ENCODE measurements at regions not wholly inside any gene's neighbourhood (a gene's known extent, or its start where the extent isn't known, plus 50 kb on each side); places are given as distances from the start of the nearest gene placed in this dataset.

- H3K4me1 ChIP-seq (replicated peaks in 1 of 2; ENCODE audit: control insufficient read depth in 2 of 2, insufficient read depth in 2 of 2, low read length in 2 of 2): no peaks in the 10 kb centered on the region; a peak in 1 of 5 replicates
- intact Hi-C loops (cut with micrococcal nuclease) (no loop called here), in situ Hi-C loops (cut with MboI) (no loop called here)
- H3K4me2 ChIP-seq (ENCODE audit: insufficient read depth, low read length): no peak overlapping the region
- no peak overlapping the region for H3K27ac ChIP-seq (ENCODE audit: extremely low read depth, low read depth, low read length)
- ATAC-seq: no peak
- BruUV-seq (replicated peaks): no TSS peak
- no peaks in the 10 kb centered on the region for H3K79me2 ChIP-seq (ENCODE audit: control insufficient read depth, insufficient read depth, low read length)
- peaks cover 25 to 83% of the 10 kb centered on the region in 2 experiments for H3K27me3 ChIP-seq (ENCODE audit: control insufficient read depth in 2 of 2, insufficient read depth in 2 of 2, low read length in 2 of 2)
- peaks cover 8% of the 10 kb centered on the region for H4K20me1 ChIP-seq (replicated peaks; ENCODE audit: control insufficient read depth, insufficient read depth, low read length)
- TF ChIP-seq SIN3B (IDR thresholded peaks at IDR 0.05; ENCODE audit: low read depth) (no peak), ZFP36 (IDR thresholded peaks at IDR 0.05; ENCODE audit: low read depth, low read length, partially characterized antibody) (peak; percentile 90), NRF1 (conservative IDR thresholded peaks at IDR 0.05 in 1 of 2, IDR thresholded peaks at IDR 0.05 in 1 of 2) (no peak)
- H3K36me3 ChIP-seq (ENCODE audit: control insufficient read depth, insufficient read depth, low read length): no peaks in the 10 kb centered on the region
- no peaks in the 10 kb centered on the region for H3K9me3 ChIP-seq (replicated peaks; ENCODE audit: control insufficient read depth, insufficient read depth, low read depth, low read length)
- H3K4me3 ChIP-seq: no peak overlapping the region
- ChIA-PET CTCF (ENCODE audit: low intra/inter-chr PET ratio) (interaction anchor here (0.6 kb wide), 1 partner anchor 218 kb away, joined by 3 read pairs; no protein-coding TSS in a partner anchor), POLR2A (no interaction called here)
- H3K9me1 ChIP-seq (ENCODE audit: control insufficient read depth, insufficient read depth, low read length): no peaks in the 10 kb centered on the region
- no peak overlapping the region for H2AFZ ChIP-seq (ENCODE audit: low read depth, low read length)
- WGBS (ENCODE audit: insufficient coverage, low coverage, missing lambda C conversion rate): 0% methylated on average over 6 of the region's 6 CpGs
- FAIRE-seq: no peak
- no peak for DNase-seq (ENCODE audit: extremely low read depth in 1 of 4, low spot score in 3 of 4)
- no peak overlapping the region for H3K9ac ChIP-seq (ENCODE audit: insufficient read depth in 1 of 2, low read depth in 2 of 2, low read length in 2 of 2)
Observed at GRCh38 chr10:71048971-71049615, 160.7 kb upstream of the PCBD1 start.

- POLR2A ChIA-PET: no interaction called here
- Histone ChIP-seq H3K79me2 (ENCODE audit: control insufficient read depth, insufficient read depth, low read length) (no peaks in the 10 kb centered on the region), H4K20me1 (replicated peaks; ENCODE audit: control insufficient read depth, insufficient read depth, low read length) (peaks cover 8% of the 10 kb centered on the region), H3K27ac (ENCODE audit: extremely low read depth, low read depth, low read length) (no peak overlapping the region), H3K36me3 (ENCODE audit: control insufficient read depth, insufficient read depth, low read length) (no peaks in the 10 kb centered on the region), H3K4me1 (replicated peaks in 1 of 2; ENCODE audit: control insufficient read depth in 2 of 2, insufficient read depth in 2 of 2, low read length in 2 of 2) (no peaks in the 10 kb centered on the region; a peak in 1 of 5 replicates), H3K9me1 (ENCODE audit: control insufficient read depth, insufficient read depth, low read length) (no peaks in the 10 kb centered on the region), H3K27me3 (ENCODE audit: control insufficient read depth in 2 of 2, insufficient read depth in 2 of 2, low read length in 2 of 2) (peaks cover 22 to 74% of the 10 kb centered on the region in 2 experiments), H3K9ac (ENCODE audit: insufficient read depth in 1 of 2, low read depth in 2 of 2, low read length in 2 of 2) (no peak overlapping the region), H3K4me3 (no peak overlapping the region), H2AFZ (ENCODE audit: low read depth, low read length) (no peak overlapping the region), H3K9me3 (replicated peaks; ENCODE audit: control insufficient read depth, insufficient read depth, low read depth, low read length) (no peaks in the 10 kb centered on the region), H3K4me2 (ENCODE audit: insufficient read depth, low read length) (no peak overlapping the region)
- 1% methylated on average over 6 of the region's 6 CpGs for WGBS (ENCODE audit: insufficient coverage, low coverage, missing lambda C conversion rate)
- ATAC-seq (no peak), DNase-seq (ENCODE audit: extremely low read depth in 1 of 4, low spot score in 3 of 4) (no peak), FAIRE-seq (no peak)
- TF ChIP-seq ZBTB5 (IDR thresholded peaks at IDR 0.05) (peak; percentile 67; the same call in 1 of the 2 replicates), HINFP (tag; conservative IDR thresholded peaks at IDR 0.05; ENCODE audit: low read depth) (peak; percentile 72), SIN3B (IDR thresholded peaks at IDR 0.05; ENCODE audit: low read depth) (no peak)
- in situ Hi-C loops (cut with MboI) (no loop called here), intact Hi-C loops (cut with micrococcal nuclease) (no loop called here)
- BruUV-seq (replicated peaks): no TSS peak
- CTCF ChIA-PET (ENCODE audit: low intra/inter-chr PET ratio): interaction anchor here (0.6 kb wide), 1 partner anchor 217 kb away, joined by 3 read pairs; no protein-coding TSS in a partner anchor
Observed at GRCh38 chr10:71049994-71050393, 161.6 kb upstream of the PCBD1 start.

All from K562 (cell line).